Gastrocnemius medialis (tissue), 4 donors: ENCODE measurements at regions not wholly inside any gene's neighbourhood (a gene's known extent, or its start where the extent isn't known, plus 50 kb on each side); places are given as distances from the start of the nearest gene placed in this dataset.
A peak's percentile ranks its signal among the peaks of the same experiment; 100 is the strongest.

ENCODE experiments used
- ATAC-seq, 2 donors: fragments of 150-250 bp; one replicate each; pipeline ENCODE4 v1.9.1; 2016
- DNase-seq, 2 donors: peaks; one replicate each; pipeline ENCODE4 v3.0.0-alpha.2; 2019
- H3K27ac ChIP-seq, 4 donors: fragments of 200-600 bp; sonication (generic); 1 replicate in 1 of 4; 2 replicates in 3 of 4; pipeline ENCODE4 v1.5.1; 2016 to 2018; ENCODE audit warnings: mild to moderate bottlenecking in 2 of 4, moderate library complexity in 1 of 4
- H3K27me3 ChIP-seq, 3 donors: fragments of 200-600 bp; sonication (generic) in 2 of 3; 1 replicate in 1 of 3; 2 replicates in 2 of 3; pipeline versions ENCODE4 v1.5.1 to v1.6.0; 2016 to 2019; ENCODE audit warnings: mild to moderate bottlenecking in 1 of 3, moderate library complexity in 1 of 3
- H3K36me3 ChIP-seq, 2 donors: fragments of 200-600 bp; sonication (generic) in 1 of 2; one replicate each; pipeline ENCODE4 v1.5.1; 2017 to 2018
- H3K4me1 ChIP-seq, 2 donors: fragments of 200-600 bp; sonication (generic) in 1 of 2; one replicate each; pipeline ENCODE4 v1.5.1; 2016 to 2017; ENCODE audit warnings: mild to moderate bottlenecking in 2 of 2
- H3K4me3 ChIP-seq, 4 donors: fragments of 200-600 bp; sonication (generic) in 3 of 4; 1 replicate in 1 of 4; 2 replicates in 3 of 4; pipeline ENCODE4 v1.5.1; 2016 to 2019; ENCODE audit warnings: mild to moderate bottlenecking in 2 of 4
- H3K9me3 ChIP-seq, 3 donors: fragments of 200-600 bp; sonication (generic) in 2 of 3; 1 replicate in 1 of 3; 2 replicates in 2 of 3; pipeline ENCODE4 v1.5.1; 2016 to 2019
- CTCF ChIP-seq, 5 experiments: fragments of 450-650 bp in 3 of 5; fragments of 200-600 bp in 2 of 5; sonication (generic) in 2 of 5; IDR thresholded peaks in 4 of 5; conservative IDR thresholded peaks in 1 of 5; 1 replicate in 4 of 5; 2 replicates in 1 of 5; pipeline ENCODE4 v1.5.1; 2016 to 2019; ENCODE audit warnings: antibody characterized with exemption in 5 of 5, mild to moderate bottlenecking in 3 of 5, moderate library complexity in 3 of 5
- POLR2A ChIP-seq, 2 donors: fragments of 450-650 bp; IDR thresholded peaks; one replicate each; pipeline ENCODE4 v1.6.1; 2017; ENCODE audit warnings: antibody characterized with exemption in 2 of 2, mild to moderate bottlenecking in 2 of 2, moderate library complexity in 2 of 2
- in situ Hi-C, 4 donors: fragments of 200-750 bp; cut with MboI; loops; one replicate each; pipeline versions ENCODE4 v1.15.0 to v1.8.0; 2017; ENCODE audit warnings: low sequenced_read_pairs in 4 of 4
- intact Hi-C: fragments of 100-400 bp; cut with DNase I; formaldehyde crosslinking; loops from one replicate; pipeline ENCODE4 v1.15.1; 2023; ENCODE audit warnings: low total_unique reads

GRCh38 chr3:6781092-6781491 lies 79.8 kb upstream of the GRM7 start:
- DNase-seq: no peak
- Histone ChIP-seq H3K9me3 (no peaks in the 10 kb centered on the region), H3K36me3 (no peaks in the 10 kb centered on the region), H3K4me1 (no peaks in the 10 kb centered on the region), H3K27me3 (no peaks in the 10 kb centered on the region), H3K4me3 (no peak overlapping the region), H3K27ac (no peak overlapping the region)
- no peak for TF ChIP-seq CTCF (IDR thresholded peaks at IDR 0.05 in 4 of 5, conservative IDR thresholded peaks at IDR 0.05 in 1 of 5)
- no peak for TF ChIP-seq POLR2A (IDR thresholded peaks at IDR 0.05)
- intact Hi-C loops: no loop called here
- ATAC-seq: no peak
- in situ Hi-C loops: no loop called here

GRCh38 chr3:6785726-6786125 lies 75.2 kb upstream of the GRM7 start:
- H3K9me3 ChIP-seq: no peaks in the 10 kb centered on the region
- H3K4me1 ChIP-seq: no peaks in the 10 kb centered on the region
- ATAC-seq (no peak), DNase-seq (no peak)
- intact Hi-C loops: no loop called here
- no peak overlapping the region for H3K27ac ChIP-seq
- in situ Hi-C loops: no loop called here
- no peaks in the 10 kb centered on the region for H3K36me3 ChIP-seq
- no peak for TF ChIP-seq POLR2A (IDR thresholded peaks at IDR 0.05)
- TF ChIP-seq CTCF (IDR thresholded peaks at IDR 0.05 in 4 of 5, conservative IDR thresholded peaks at IDR 0.05 in 1 of 5): no peak
- no peak overlapping the region for H3K4me3 ChIP-seq
- no peaks in the 10 kb centered on the region for H3K27me3 ChIP-seq

GRCh38 chr3:6791161-6791560 lies 69.8 kb upstream of the GRM7 start:
- H3K9me3 ChIP-seq: no peaks in the 10 kb centered on the region
- H3K4me1 ChIP-seq: no peaks in the 10 kb centered on the region
- in situ Hi-C loops (no loop called here), intact Hi-C loops (no loop called here)
- no peaks in the 10 kb centered on the region for H3K27me3 ChIP-seq
- H3K27ac ChIP-seq: no peak overlapping the region
- ATAC-seq: no peak
- no peak for TF ChIP-seq POLR2A (IDR thresholded peaks at IDR 0.05)
- no peak for TF ChIP-seq CTCF (IDR thresholded peaks at IDR 0.05 in 4 of 5, conservative IDR thresholded peaks at IDR 0.05 in 1 of 5)
- no peak overlapping the region for H3K4me3 ChIP-seq
- DNase-seq: no peak
- no peaks in the 10 kb centered on the region for H3K36me3 ChIP-seq

GRCh38 chr3:6799264-6799915 lies 61.5 kb upstream of the GRM7 start:
- DNase-seq (no peak), ATAC-seq (no peak)
- in situ Hi-C loops: no loop called here

More at GRCh38 chr3:6799264-6799915, 61.5 kb upstream of the GRM7 start:
- H3K4me3 ChIP-seq: no peak overlapping the region
- H3K27ac ChIP-seq: no peak overlapping the region
- H3K4me1 ChIP-seq: no peaks in the 10 kb centered on the region
- H3K27me3 ChIP-seq: no peaks in the 10 kb centered on the region
- intact Hi-C loops: no loop called here
- no peaks in the 10 kb centered on the region for H3K9me3 ChIP-seq
- no peaks in the 10 kb centered on the region for H3K36me3 ChIP-seq
- TF ChIP-seq CTCF (IDR thresholded peaks at IDR 0.05 in 4 of 5, conservative IDR thresholded peaks at IDR 0.05 in 1 of 5) (peak in 3 of 5 experiments; percentile 26 to 43 (median 29)), POLR2A (IDR thresholded peaks at IDR 0.05) (no peak)
